Cardiac fibroblast (primary cell): ENCODE measurements at regions not wholly inside any gene's neighbourhood (a gene's known extent, or its start where the extent isn't known, plus 50 kb on each side); places are given as distances from the start of the nearest gene placed in this dataset.
A peak's percentile ranks its signal among the peaks of the same experiment; 100 is the strongest.
"Not testable (repeated sequence)": the region's sequence is repeated elsewhere in the genome, so short reads cannot be mapped to it uniquely, and the experiment has no call there.

Source experiments
- DNase-seq, 2 donors: peaks; one replicate each; pipeline versions ENCODE4 v3.0.0 to v3.0.0-alpha.2; 2010; ENCODE audit warnings: low read depth in 2 of 2
- H3K4me3 ChIP-seq, 2 donors: replicated peaks in 1 of 2; 1 replicate in 1 of 2; 2 replicates in 1 of 2; pipeline ENCODE4 v1.5.1; 2011; ENCODE audit warnings: low read depth in 2 of 2, low read length in 2 of 2, mild to moderate bottlenecking in 2 of 2, moderate library complexity in 1 of 2
- TF ChIP-seq, protein P1 (sequence below): IDR thresholded peaks from one replicate; pipeline ENCODE4 v1.5.1; 2011; ENCODE audit warnings: low read depth, mild to moderate bottlenecking, low read length, inconsistent platforms

DNA sequence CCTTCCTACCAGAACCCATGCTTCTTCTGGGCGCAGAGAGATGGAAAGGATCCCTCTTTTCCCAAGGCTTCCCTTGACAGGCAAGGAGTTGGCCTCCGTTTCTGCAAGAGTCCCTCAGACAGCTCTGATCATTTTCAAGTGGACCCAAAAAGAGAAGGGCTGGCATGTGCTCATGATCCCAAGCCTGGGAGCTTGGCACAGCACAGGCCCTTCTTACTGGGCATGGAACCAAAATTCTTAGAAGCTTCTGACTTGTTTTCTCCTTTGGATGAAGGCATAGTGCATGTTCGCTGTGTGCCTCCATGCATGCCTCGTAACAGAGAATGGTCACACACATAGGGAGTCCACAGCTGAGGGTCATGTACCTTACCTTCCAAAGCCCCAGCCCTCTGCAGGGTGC is 449.6 kb downstream of the MIAT start:
- DNase-seq, result no peak
- H3K4me3 ChIP-seq, result no peak overlapping the region
- TF ChIP-seq, protein P1, sequence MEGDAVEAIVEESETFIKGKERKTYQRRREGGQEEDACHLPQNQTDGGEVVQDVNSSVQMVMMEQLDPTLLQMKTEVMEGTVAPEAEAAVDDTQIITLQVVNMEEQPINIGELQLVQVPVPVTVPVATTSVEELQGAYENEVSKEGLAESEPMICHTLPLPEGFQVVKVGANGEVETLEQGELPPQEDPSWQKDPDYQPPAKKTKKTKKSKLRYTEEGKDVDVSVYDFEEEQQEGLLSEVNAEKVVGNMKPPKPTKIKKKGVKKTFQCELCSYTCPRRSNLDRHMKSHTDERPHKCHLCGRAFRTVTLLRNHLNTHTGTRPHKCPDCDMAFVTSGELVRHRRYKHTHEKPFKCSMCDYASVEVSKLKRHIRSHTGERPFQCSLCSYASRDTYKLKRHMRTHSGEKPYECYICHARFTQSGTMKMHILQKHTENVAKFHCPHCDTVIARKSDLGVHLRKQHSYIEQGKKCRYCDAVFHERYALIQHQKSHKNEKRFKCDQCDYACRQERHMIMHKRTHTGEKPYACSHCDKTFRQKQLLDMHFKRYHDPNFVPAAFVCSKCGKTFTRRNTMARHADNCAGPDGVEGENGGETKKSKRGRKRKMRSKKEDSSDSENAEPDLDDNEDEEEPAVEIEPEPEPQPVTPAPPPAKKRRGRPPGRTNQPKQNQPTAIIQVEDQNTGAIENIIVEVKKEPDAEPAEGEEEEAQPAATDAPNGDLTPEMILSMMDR, result no peak

DNA sequence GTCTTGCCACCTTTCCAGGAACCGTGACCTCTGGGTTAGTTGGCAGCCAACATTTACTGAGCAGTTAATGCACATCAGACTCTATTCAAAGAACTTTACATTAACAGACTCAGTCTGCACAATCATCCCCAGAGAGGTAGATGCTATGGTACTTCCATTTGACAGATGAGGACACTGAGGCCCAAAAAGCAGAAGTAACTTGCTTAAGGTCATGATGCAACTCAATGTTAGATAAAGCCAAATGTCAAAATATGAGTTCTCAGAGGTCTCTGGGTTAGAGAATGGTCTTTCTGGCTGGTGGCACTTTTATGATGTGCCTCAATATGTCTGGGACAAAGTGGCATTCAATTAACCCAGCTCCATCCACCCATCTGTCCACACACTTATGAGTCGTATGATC is 450.0 kb downstream of the MIAT start:
- TF ChIP-seq, protein P1, result no peak
- DNase-seq, result no peak
- no peak overlapping the region for H3K4me3 ChIP-seq

DNA sequence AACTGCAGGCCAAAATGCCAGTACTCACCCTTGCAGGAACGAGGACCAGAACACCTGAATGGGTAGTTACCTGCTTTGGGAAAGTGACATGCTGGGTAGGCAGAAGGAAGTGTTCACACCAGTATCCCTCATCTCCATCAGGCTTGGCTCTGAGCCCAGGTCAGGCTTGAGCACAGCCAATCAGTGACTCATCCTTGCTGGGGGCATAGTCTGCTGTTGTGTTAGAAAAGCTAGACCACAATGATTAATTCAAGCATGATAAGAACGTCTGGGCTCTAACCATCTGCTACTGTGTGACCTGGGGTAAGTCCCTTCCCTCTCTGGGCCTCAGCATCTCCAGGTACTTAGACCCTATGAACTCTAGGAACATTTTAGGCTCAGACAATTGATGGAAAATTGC is 450.4 kb downstream of the MIAT start:
- DNase-seq, result peak; percentile 87 to 94
- TF ChIP-seq, protein P1, result no peak
- no peak overlapping the region for H3K4me3 ChIP-seq

DNA sequence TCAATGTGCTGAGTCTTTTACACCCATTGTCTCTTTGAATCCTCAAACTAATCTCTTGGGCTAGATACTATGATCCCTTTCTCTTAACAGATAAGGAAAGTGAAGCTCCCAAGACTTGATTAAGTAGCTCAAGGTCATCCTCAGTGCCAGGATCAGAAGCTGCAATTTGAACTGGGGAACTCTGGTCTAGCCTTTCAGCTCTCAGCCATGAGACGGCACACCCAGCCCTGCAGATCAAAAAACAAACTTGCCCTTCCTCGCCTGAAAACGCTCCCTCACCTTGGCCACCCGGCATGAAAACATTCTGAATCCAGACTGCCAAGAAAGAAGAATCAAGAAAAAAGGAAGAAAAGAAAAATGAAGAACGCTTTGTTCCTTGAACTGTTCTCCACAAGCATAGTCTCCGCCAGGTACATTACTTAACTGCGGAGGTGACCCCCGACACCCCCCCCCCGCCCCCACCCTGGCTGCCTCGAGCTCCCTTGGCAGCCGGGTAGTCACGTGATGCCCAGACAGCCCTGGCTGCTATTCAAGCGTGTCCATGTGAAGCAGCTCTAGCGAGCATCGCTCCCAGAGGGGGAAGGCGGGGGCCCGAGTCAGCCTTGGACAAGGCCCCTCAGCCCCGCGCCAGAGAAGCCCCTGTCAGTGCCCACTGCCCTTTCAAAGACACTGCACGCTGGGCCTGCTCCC is 451.2 kb downstream of the MIAT start:
- H3K4me3 ChIP-seq, result no peak overlapping the region
- TF ChIP-seq, protein P1, result no peak
- peak; percentile 25 to 47 for DNase-seq

DNA sequence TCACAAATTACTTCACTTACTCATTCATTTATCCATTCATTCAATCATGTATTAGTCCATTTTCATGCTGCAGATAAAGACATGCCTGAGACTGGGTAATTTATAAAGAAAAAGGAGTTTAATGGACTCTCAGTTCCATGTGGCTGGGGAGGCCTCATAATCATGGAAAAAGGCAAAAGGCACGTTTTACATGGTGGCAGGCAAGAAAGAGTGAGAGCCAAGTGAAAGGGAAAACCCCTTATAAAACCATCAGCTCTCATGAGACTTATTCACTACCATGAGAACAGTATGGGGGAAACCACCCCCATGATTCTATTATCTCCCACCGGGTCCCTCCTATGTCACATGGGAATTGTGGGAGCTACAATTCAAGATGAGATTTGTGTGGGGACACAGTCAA is 452.0 kb downstream of the MIAT start:
- not testable (repeated sequence) for H3K4me3 ChIP-seq, DNase-seq

DNA sequence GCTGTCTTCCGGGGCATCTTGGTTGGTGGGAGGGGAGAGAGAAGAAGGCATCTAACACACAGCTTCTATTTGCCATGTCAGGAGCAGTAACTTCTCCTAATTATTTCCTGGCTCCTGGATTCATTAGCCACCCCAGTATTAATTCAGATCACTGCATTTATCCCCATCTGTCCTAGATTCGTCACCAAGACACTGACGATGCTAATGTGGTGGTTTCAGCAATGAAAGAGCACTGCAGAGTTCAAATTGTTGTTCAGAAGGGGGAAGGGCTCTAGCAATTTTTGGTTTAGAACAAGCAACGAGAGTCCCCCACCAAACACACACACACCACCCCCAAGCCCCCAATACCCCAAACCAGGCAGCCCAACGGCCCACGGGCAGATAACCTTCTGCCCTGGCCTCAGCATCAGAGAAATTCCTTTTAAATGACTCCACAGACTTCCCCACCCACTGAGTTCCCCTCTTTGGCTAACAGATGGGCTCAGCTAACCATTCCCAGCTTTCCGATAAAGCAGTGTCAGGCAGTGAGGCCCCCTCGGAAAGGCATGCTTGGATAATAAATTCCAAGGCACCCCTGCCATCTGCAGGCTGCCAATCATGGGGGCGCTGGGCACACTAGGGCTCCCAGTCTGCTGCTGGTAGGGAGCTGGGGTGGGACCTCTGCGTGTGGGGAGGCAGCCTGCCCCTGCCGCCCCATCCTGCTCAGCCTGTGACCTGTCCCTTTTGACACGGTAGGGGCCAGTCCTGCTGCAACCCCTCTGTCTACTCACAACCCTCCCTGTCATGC is 453.5 kb downstream of the MIAT start:
- TF ChIP-seq, protein P1, result no peak
- peak; percentile 33 to 54 for DNase-seq

DNA sequence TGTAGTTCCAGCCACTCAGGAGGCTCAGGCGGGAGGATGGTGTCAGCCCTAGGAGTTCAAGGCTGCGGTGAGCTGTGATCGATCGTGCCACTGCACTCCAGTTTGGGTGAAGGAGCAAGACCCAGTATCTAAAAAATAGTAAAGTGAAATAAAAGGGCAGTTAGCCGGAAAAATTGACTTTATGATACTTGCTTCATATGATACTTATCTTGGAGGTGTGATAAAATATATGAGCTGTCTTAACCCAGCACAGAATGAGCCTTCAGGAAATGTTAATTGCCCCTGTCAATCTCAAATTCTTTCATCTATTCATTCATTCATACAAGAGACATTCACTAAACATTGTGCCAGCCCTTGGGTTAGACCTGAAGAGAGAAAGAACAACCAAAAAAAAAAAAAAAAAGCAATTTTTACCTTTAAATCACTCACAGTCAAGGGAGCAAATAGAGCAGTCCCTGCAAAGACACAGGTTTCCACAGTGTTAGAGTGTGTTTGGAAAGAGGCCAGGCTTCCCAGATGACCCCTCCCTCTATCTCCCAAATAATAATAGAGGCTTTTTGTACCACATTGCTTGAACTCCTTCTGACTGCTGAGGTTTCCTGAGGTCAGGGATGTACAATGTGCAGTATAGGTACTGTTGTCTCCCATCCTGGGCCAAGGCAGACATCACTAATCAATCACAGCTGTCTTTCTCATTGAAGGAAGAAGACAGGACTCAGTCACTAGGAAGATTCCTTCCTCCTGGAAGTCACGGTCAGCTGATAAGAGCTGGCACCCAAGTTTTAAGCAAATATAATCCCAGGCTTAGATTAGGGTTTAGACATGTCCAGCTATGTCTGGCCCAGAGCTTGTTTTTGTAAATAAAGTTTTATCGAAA is 454.6 kb downstream of the MIAT start:
- H3K4me3 ChIP-seq, result no peak overlapping the region
- TF ChIP-seq, protein P1, result no peak
- no peak for DNase-seq

More for the DNA sequence above, 453.5 kb downstream of the MIAT start:
- H3K4me3 ChIP-seq, result no peak overlapping the region
